ENCODE measurements at regions not wholly inside any gene's neighbourhood (a gene's known extent, or its start where the extent isn't known, plus 50 kb on each side); places are given as distances from the start of the nearest gene placed in this dataset.

- TF ChIP-seq CTCF (conservative IDR thresholded peaks at IDR 0.05) = no peak
- no peak overlapping the region for H3K27ac ChIP-seq
Observed at GRCh38 chr5:54728588-54728915, 211.0 kb downstream of the SNX18 start.

GRCh38 chr5:54727874-54728587 is 210.5 kb downstream of the SNX18 start:
- H3K27ac ChIP-seq = no peak overlapping the region
- TF ChIP-seq CTCF (conservative IDR thresholded peaks at IDR 0.05) = no peak

- H3K27ac ChIP-seq = no peak overlapping the region
- TF ChIP-seq CTCF (conservative IDR thresholded peaks at IDR 0.05) = no peak
Observed at GRCh38 chr5:54725391-54726280, 208.1 kb downstream of the SNX18 start.

GRCh38 chr5:54722846-54723433 is 205.4 kb downstream of the SNX18 start:
- TF ChIP-seq CTCF (conservative IDR thresholded peaks at IDR 0.05) = no peak
- no peak overlapping the region for H3K27ac ChIP-seq

GRCh38 chr5:54721951-54722654 is 204.5 kb downstream of the SNX18 start:
- no peak for TF ChIP-seq CTCF (conservative IDR thresholded peaks at IDR 0.05)
- H3K27ac ChIP-seq = no peak overlapping the region

GRCh38 chr5:54721116-54721515 is 203.6 kb downstream of the SNX18 start:
- TF ChIP-seq CTCF (conservative IDR thresholded peaks at IDR 0.05) = no peak
- no peak overlapping the region for H3K27ac ChIP-seq

GRCh38 chr5:54720341-54720740 is 202.8 kb downstream of the SNX18 start:
- no peak for TF ChIP-seq CTCF (conservative IDR thresholded peaks at IDR 0.05)

More at GRCh38 chr5:54720341-54720740, 202.8 kb downstream of the SNX18 start:
- H3K27ac ChIP-seq = peak overlapping the region; percentile 10; the same call in 1 of the 2 replicates
